HS-5 (cell line): ENCODE measurements at regions not wholly inside any gene's neighbourhood (a gene's known extent, or its start where the extent isn't known, plus 50 kb on each side); places are given as distances from the start of the nearest gene placed in this dataset.
"Not testable (repeated sequence)": the region's sequence is repeated elsewhere in the genome, so short reads cannot be mapped to it uniquely, and the experiment has no call there.

Source experiments
- DNase-seq: peaks from one replicate; pipeline ENCODE4 v3.0.0-alpha.2; 2012; ENCODE audit warnings: low read depth

GRCh38 chr6:139710556-139710955 lies 336.1 kb upstream of the CITED2 start:
- no peak for DNase-seq

- DNase-seq = peak; percentile 75
These were observed 334.1 kb upstream of the CITED2 start for GRCh38 chr6:139708337-139709199.

DNA sequence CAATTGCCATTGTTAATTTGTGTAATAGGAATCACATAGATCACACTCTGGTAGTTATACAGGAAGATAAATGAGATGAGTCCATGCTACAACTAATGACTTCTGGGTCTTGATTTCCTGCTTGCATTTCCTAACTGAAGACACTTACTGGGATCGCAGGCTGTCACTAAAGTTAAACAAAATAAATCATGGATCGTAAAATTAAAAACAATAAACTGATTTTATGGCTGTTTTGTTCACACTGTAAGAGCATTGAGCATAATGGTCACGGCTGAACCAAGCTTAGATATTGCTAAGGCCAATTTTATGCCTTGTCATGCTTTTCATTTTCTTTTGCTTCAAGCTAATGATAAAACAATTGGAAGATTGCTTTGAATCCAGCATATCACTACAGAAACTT lies 332.5 kb upstream of the CITED2 start:
- no peak for DNase-seq

DNA sequence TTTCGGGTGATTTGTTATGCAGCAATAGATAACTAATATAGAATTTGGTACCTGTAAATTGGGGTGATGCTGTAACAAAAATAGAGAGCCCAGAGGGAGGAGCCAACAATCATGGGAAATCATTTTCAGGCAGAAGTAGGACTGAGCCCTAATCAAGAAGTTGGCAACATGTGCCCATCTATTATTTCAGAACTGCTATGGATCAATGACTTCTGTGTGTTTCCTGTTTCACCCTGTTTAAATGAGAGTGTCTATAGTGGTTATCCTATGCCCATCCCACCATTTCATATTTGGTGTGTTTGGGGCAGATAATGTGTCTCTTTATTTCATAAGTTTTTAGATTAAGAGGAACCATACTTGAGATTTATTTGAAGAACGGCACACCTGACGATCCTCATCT lies 330.8 kb upstream of the CITED2 start:
- no peak for DNase-seq

- no peak for DNase-seq
These were observed 329.3 kb upstream of the CITED2 start for GRCh38 chr6:139703780-139704179.

DNA sequence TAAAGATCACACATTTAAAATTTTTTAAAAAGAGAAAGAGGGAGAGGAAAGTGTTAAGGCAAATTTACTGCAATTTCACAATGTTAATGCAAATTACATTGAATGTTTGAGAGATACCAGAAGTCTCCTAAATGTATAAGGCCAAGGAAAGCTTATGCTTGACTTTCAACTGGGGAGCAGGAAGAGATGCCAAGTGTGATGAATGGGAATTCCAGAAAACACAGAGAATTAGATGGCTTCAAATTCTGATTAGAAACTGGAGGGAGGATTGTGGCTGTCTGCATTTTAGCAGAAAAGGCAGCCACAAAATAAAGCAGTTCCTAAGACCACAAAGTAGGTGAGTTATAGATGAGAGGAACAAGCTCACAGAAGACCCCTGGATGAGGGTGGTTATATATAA lies 328.3 kb upstream of the CITED2 start:
- DNase-seq = no peak

- DNase-seq = no peak
These were observed 327.2 kb upstream of the CITED2 start for GRCh38 chr6:139701695-139702094.

DNA sequence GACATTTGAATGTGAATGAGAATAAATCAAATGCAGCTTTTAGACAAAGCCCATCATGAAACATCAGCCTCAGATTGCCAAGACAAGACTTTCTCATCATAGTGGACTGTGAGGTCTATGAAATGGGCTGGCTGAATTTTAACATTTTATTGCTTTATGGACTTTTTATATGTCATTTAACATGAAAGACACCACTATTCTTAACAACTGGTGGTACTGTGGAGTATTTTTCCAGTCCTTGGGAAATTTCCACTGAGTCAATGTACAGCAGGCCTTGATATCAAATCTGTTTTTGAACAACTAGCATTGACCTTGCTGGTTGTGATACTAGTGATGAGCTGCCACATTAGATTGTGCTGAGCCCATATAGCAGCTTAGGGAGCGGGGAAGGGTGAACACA lies 326.6 kb upstream of the CITED2 start:
- DNase-seq = no peak

DNA sequence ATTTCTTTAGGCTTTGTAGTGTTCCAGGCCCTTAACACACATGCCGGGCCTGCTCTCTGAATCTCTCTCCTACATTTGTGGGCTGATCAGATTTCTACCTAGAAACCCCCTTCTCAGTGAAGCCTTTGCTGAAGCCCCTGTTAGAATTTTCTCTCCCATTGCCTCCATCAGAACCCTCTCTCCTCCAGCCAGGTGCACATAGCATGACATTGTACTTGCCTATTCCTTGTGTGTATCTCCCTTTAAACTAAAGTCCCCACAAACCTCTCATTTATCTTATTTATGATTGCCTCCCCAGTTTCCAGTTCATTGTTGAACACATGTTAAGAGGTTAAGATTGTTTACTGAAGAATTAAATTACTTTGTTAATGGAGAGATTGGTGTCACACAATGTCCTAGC lies 325.5 kb upstream of the CITED2 start:
- DNase-seq = no peak

DNA sequence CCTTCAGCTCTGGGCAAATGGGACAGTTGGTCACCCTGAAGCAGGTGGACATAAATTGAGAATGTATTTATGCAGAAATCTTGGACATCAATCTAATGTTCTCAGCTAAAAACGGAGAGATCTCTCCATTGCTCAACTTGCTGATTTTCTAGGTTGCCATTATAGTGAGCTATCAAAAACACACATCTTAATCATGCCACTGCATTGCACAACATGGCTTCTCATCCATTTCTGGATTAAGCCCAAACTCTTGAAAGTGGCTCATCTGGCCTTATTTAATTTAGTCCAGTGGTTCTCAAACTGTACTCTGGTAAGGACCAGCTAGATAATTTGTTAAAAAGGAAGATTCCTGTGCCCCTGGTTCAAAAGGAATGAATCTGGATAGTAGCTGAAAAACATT lies 324.9 kb upstream of the CITED2 start:
- no peak for DNase-seq

GRCh38 chr6:139698526-139699176 lies 324.2 kb upstream of the CITED2 start:
- DNase-seq = no peak

DNA sequence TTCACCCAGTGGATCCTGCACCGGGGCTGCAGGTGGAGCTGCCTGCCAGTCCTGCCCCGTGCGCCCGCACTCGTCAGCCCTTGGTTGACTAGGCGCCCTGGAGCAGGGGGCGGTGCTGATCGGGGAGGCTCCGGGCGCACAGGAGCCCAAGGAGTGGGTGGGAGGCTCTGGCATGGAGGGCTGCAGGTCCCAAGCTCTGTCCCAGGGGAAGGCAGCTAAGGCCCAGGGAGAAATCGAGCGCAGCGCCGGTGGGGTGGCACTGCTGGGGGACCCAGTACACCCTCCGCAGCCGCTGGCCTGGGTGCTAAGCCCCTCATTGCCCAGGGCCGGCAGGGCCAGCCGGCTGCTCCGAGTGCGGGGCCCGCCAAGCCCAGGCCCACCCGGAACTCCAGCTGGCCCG lies 323.4 kb upstream of the CITED2 start:
- not testable (repeated sequence) for DNase-seq

DNA sequence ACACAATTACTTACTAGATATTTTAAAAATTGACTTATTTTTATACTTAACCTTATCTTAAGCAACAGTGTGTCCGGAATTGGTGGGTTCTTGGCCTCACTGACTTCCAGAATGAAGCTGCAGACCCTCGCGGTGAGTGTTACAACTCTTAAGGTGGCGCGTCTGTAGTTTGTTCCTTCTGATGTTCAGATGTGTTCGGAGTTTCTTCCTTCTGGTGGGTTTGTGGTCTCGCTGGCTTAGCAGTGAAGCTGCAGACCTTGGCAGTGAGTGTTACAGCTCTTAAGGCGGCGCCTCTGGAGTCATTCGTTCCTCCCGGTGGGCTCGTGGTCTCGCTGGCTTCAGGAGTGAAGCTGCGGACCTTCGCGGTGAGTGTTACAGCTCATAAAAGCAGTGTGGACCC lies 322.5 kb upstream of the CITED2 start:
- DNase-seq = not testable (repeated sequence)

DNA sequence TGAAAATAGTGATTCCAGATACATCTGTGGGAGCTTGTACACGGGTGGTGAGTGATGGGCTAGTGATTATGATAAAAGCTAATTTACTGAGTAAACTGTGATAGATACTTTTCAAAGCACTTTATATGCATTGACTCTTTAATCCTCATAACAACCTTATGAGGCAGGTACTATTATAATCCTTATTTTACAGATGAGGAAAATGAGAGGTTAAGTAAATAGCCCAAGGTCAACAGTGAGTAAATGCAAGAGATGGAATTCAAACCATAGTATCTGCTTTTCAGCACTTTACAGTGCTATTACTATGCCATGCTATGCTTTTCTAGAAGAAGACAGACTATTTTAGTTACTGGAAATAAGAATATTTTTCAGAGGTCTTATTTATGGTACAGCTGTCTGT lies 320.9 kb upstream of the CITED2 start:
- DNase-seq = no peak

- no peak for DNase-seq
These were observed 319.3 kb upstream of the CITED2 start for GRCh38 chr6:139693735-139694134.

GRCh38 chr6:139690007-139690406 lies 315.6 kb upstream of the CITED2 start:
- DNase-seq = no peak

GRCh38 chr6:139687055-139687454 lies 312.6 kb upstream of the CITED2 start:
- no peak for DNase-seq

GRCh38 chr6:139686308-139686707 lies 311.9 kb upstream of the CITED2 start:
- no peak for DNase-seq

DNA sequence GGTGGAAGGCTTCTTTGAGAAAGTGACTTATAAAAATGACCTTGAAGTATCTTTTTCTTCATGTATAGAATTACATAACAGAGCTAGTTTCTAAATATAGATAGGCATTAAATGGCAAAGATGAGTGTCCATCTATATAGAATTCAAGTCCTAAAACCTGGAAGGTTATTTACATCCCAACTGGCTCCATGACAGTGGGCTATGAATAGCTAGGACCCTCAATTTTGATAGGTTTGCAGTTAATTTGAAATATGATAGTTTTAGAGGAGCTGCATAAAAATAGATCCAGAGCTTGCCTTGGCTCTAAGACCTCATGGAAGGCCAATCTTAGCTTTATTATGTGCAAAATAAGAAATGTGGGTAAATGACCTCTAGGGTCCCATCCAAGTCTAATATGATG lies 310.6 kb upstream of the CITED2 start:
- no peak for DNase-seq

- DNase-seq = no peak
These were observed 306.4 kb upstream of the CITED2 start for GRCh38 chr6:139680819-139681218.

GRCh38 chr6:139679516-139680179 lies 305.2 kb upstream of the CITED2 start:
- DNase-seq = no peak

- no peak for DNase-seq
These were observed 302.3 kb upstream of the CITED2 start for GRCh38 chr6:139676718-139677117.

- no peak for DNase-seq
These were observed 291.8 kb upstream of the CITED2 start for GRCh38 chr6:139666284-139666683.
